GM19328 (cell line): ENCODE measurements at regions not wholly inside any gene's neighbourhood (a gene's known extent, or its start where the extent isn't known, plus 50 kb on each side); places are given as distances from the start of the nearest gene placed in this dataset.

Source experiments
- ATAC-seq: cut with Tn5 transposase; IDR thresholded peaks from one replicate; pipeline ENCODE4 v1.9.1; 2021; ENCODE audit warnings: mild to moderate bottlenecking, moderate library complexity; ENCODE audit not compliant: unreplicated experiment

DNA sequence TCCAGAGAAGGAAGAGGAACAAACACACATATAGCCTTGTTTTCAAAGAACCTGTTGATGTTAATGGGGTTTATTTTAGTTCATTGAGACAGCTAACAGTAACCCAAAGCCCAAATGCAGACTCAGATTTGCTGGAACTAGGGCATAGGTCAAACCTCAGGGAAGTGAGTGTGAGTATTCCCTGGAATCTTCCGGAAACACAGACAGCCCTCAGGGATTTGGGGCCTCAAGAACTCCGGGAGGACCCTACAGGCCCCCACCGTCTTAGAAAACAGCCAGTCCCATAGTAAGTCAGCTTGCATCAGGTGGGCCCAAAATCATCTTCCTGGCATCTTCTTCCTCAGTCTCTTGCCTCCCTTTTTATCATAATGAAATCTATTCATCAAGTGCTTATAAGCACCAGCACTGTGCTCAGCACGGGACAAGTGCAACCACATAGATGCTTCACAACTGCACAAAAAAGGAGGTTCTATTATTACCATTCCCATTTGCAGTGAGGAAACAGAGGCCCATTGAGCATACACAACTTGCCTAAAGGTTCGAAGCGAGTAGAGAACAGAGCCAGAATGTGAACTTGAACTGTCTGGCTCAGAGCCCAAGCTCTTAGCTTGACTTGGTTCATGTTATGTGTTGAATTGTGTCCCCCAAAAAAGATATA is 50.2 kb upstream of the BCL11A start:
- no peak for ATAC-seq

DNA sequence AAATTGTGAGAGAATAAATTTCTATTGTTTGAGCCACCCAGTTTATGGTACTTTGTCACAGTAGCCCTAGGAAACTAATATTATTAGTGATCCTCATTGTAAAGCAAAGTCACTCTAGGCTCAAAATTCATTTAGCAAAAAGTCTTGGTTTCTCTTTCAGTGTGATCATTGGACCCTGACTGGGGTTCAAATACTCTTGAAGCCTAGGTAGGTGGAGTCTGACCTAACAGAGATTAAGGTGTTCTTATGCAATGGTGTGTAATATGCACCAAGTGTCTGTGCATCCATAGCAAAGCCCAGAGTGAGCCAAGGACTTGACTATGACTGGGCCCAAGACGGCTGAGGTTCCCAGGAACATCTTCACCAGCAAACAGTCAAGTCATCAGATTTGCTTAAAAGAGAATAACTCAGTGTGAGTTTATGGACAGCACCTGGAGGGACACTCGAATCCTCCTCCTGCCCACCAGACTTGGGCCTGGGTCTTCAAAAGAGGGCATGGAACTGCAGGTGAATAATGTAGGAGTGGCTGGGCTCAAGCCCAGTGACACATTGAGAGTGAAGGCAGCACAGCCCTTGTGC is 51.1 kb upstream of the BCL11A start:
- ATAC-seq: no peak

GRCh38 chr2:60605866-60606265 is 52.4 kb upstream of the BCL11A start:
- ATAC-seq: no peak

GRCh38 chr2:60608679-60609078 is 55.2 kb upstream of the BCL11A start:
- no peak for ATAC-seq

DNA sequence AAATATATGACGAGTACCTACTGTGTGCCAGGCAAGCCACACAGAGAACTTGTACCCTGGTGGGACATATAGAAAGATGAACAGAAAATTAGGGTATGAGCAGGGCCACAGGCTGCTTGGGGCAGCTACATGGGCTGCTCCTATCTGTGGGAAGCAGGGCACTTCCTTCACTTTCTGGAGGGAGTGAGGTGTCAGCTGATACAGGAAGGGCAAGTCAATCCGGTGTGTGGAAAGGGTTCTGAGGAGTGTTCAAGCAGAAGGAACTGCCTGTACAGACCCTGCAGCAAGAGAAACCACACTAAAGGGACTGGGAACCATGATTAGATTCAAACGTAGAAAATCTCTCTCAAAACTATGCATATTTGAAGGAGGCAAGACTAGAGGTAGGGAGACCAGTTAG is 58.6 kb upstream of the BCL11A start:
- ATAC-seq: no peak

DNA sequence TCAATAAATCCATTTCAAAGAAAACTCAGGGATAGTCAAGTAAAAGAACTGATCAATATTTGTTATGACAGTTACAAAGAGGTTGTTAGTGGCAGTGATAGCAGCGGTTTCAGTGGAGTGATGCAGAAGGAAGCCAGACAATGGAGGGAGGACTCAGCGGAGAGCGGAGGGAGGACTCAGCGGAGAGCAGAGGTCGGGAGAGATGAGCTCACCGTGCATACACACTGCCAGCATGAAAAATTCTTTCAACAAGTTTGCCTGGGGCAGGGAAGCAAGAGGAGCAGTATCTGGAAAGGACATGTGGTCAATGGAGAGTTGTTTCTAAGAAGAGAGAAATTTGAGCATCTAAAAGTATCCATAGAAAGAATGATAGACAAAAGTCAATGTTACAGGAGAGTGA is 60.9 kb upstream of the BCL11A start:
- ATAC-seq: no peak

- no peak for ATAC-seq
These were observed 68.4 kb upstream of the BCL11A start for GRCh38 chr2:60621688-60622429.

GRCh38 chr2:60623040-60623439 is 69.6 kb upstream of the BCL11A start:
- no peak for ATAC-seq

DNA sequence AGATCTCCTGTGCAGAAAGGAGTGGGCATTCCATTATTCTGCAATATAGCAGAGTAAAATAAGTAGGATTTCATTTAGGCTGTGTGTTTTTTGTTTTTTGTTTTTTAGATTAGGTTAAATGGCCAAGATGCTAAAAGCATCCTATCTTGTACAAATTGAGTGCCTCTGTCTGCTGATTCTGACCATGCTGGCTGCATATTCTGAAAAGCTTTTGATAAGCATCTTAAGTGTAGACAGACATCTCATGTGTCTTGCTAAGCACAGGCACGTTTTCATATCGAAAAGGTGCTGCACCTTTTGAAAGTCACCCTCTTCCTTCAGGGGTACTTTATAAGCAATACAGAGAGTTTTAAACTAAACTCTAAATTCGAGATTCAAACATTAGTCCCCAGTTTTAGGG is 74.0 kb upstream of the BCL11A start:
- no peak for ATAC-seq

- no peak for ATAC-seq
These were observed 74.6 kb upstream of the BCL11A start for GRCh38 chr2:60628026-60628425.

DNA sequence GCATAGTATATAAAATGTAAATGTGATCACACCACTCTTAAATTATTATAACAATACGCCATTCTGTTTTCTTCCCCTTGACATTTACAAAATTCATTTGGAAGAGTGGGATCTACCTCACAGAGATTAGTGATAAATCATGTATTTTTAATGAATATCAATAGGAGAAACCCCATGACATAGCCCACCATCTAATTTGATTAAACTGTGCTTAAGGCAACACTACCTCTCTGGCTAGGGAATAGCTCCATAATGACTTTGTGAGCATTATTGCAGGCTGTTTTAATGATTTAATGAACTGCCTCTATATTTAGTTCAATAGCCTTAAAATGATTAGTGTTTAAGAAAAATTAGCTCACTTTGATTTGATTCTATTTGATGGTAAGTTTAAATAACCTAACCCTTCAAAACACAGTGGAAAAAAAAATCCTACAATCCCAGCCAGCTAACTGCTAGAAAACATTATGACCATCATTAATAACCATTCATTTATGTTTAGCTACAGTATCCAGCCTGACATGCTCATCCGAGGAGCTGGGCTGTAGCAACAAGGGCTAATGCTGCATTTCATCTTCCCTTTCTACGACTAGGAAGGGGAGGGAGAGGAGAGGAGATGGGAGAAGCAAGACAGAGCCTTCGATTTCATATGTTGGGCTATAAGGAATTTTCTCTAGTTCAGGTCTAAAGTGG is 75.3 kb upstream of the BCL11A start:
- no peak for ATAC-seq

DNA sequence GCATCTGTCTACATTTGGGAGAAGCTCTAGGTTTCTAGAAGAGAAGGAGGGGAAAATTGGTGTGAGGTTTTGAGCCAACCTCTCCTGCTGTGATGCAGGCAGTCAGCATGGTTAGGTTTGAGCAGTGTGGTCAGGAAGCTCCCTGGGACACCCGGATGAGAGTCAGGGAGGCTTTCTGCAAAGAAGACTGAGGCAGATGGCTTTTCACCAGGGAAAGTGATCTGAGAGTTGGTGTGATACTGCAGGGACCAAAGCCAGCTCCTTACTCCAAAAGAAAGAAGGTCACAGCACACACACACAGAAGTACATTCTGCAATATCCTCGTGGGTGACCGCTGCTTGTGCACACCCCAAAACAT is 75.8 kb upstream of the BCL11A start:
- ATAC-seq: no peak

- no peak for ATAC-seq
These were observed 76.4 kb upstream of the BCL11A start for GRCh38 chr2:60629801-60630385.

GRCh38 chr2:60633615-60634014 is 80.2 kb upstream of the BCL11A start:
- ATAC-seq: no peak

DNA sequence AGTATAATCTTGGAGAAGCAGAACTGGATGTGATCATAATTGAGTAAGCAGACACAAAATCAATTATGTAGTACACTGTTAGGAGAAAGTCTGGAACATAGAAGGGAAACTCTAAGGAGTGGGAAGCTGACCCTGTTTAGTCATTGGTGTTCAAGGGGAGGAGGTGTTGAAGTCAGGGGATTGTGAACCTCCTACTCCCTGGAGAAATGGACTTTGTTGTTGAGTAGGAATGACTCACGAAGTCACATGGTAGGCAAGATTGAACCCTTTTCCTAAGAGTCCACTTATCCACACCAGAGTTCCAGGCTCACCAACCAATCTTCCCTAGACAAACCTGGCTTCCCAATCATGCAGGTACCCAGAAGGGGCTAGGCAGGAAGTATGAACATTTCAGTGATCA is 81.0 kb upstream of the BCL11A start:
- no peak for ATAC-seq

DNA sequence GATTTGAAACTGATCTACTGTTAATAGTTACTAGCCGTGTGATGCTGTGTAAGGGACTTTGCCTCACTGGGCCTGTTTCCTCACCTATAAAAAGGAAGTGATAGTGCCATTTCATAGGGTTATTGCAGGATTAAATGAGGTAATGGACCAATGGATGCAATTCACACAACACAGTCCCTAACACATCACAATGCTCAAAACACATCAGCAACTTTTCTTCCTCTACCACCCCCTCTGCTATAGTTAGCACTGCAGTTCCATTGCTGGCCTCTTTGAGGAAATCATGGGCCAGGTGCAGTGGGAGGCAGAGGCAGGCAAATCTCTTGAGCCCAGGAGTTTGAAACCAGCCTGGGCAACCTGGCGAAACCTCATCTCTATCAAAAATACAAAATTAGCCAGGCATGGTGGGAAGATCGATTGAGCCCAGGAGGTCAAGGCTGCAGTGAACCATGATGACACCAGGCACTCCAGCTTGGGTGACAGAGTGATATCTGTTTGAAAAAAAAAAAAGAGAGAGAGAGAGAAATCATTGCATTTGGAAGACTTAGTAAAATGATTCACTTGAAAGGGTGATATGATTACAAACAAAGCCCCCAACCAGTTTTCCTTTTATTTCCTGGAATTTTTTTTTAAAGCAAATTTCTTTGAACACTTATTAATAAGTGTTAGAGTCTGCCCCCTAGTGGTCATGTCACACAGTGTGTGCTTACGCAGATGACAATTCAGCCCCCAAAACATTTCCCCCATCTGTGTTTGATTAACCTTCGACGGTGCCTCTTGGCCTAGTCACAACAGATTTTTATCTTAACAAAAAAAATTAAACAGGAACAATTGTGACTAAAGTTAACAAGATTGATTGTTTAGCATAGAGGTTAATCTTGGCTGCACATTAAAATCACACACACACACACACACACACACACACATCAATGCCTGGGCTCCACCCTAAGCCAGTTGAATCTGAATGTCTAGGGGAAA is 88.6 kb upstream of the BCL11A start:
- no peak for ATAC-seq

- ATAC-seq: no peak
These were observed 90.3 kb upstream of the BCL11A start for GRCh38 chr2:60643747-60644146.

GRCh38 chr2:60644951-60645350 is 91.5 kb upstream of the BCL11A start:
- ATAC-seq: no peak

DNA sequence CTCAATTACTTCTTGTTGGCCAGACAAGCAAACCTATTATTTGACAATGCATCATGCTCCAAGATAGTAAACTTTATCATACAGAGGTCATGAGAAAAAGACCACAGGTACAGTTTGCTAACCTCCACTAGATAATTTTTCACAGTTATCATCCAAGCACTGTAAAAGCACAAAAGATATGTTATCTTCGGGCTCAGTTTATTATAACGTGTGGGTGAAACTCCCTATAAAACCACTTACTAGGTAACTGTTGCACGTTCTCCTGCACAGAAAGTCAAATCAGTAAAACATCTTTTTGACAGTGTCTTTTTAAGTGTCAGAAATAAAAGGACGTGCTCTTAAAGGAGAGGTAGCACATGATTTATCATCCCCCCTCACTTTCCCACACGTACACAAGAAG is 94.7 kb upstream of the BCL11A start:
- no peak for ATAC-seq

- no peak for ATAC-seq
These were observed 96.3 kb upstream of the BCL11A start for GRCh38 chr2:60649721-60650120.
